IMR-90 (cell line): ENCODE measurements at regions not wholly inside any gene's neighbourhood (a gene's known extent, or its start where the extent isn't known, plus 50 kb on each side); places are given as distances from the start of the nearest gene placed in this dataset.

ENCODE experiments used
- ATAC-seq: fragments of 200-7000 bp; cut with Tn5 transposase; 2 replicates; pipeline ENCODE4 v1.9.1; 2020; ENCODE audit warnings: low read depth, mild to moderate bottlenecking, moderate library complexity
- BruUV-seq: library from RNA; stranded (reverse); fragments of 400-500 nt; replicated peaks from 2 replicates; lab custom pipeline; 2021; lab: Mats Ljungman, UMichigan
- CTCF ChIA-PET: fragments of 300-600 bp; formaldehyde crosslinking; extraction: SDS; loops from one replicate; lab custom pipeline; 2021; ENCODE audit warnings: antibody characterized with exemption; lab: Yijun Ruan, JAX
- POLR2A ChIA-PET: fragments of 300-600 bp; sonication (Branson Sonifier 250); formaldehyde crosslinking; loops from one replicate; lab custom pipeline; 2022; ENCODE audit warnings: antibody characterized with exemption; ENCODE audit not compliant: unreplicated experiment; lab: Charles Lee
- DNase-seq: peaks from one replicate; pipeline ENCODE4 v3.0.0; 2013
- H2AFZ ChIP-seq: replicated peaks from 2 replicates; pipeline ENCODE3; 2013; ENCODE audit warnings: low read length, mild to moderate bottlenecking; ENCODE audit not compliant: poor library complexity
- H2AK5ac ChIP-seq: 2 replicates; pipeline ENCODE4 v1.6.1; 2013; ENCODE audit warnings: low read depth, low read length, inconsistent platforms
- H2AK9ac ChIP-seq: replicated peaks from 2 replicates; pipeline ENCODE3; 2013; ENCODE audit warnings: mild to moderate bottlenecking, low read depth, low read length, moderate library complexity; ENCODE audit not compliant: poor library complexity
- H2BK120ac ChIP-seq: 2 replicates; pipeline ENCODE4 v1.6.1; 2013; ENCODE audit warnings: low read depth, low read length, inconsistent platforms
- H2BK15ac ChIP-seq: 3 replicates; pipeline ENCODE4 v1.6.1; 2013; ENCODE audit warnings: low read depth, low read length, inconsistent platforms
- H2BK20ac ChIP-seq: 2 replicates; pipeline ENCODE4 v1.6.1; 2013; ENCODE audit warnings: low read depth, mild to moderate bottlenecking, inconsistent platforms, low read length, moderate library complexity
- H2BK5ac ChIP-seq: 2 replicates; pipeline ENCODE4 v1.6.1; 2013; ENCODE audit warnings: mild to moderate bottlenecking, low read depth, low read length, inconsistent platforms; ENCODE audit not compliant: poor library complexity, severe bottlenecking
- H3K14ac ChIP-seq: replicated peaks from 2 replicates; pipeline ENCODE4 v1.6.1; 2013; ENCODE audit warnings: low read depth, low read length, inconsistent platforms
- H3K18ac ChIP-seq: 2 replicates; pipeline ENCODE4 v1.6.1; 2013; ENCODE audit warnings: low read depth, low read length, control low read depth
- H3K23ac ChIP-seq: 2 replicates; pipeline ENCODE4 v1.6.1; 2013; ENCODE audit warnings: low read depth, low read length, inconsistent platforms
- H3K27ac ChIP-seq: 2 replicates; pipeline ENCODE4 v1.5.1; 2013; ENCODE audit warnings: mild to moderate bottlenecking, control low read depth, low read length; ENCODE audit not compliant: insufficient read depth
- H3K27me3 ChIP-seq: 2 replicates; pipeline ENCODE4 v1.6.1; 2013; ENCODE audit warnings: low read length; ENCODE audit not compliant: control insufficient read depth, insufficient read depth
- H3K36me3 ChIP-seq: 2 replicates; pipeline ENCODE4 v1.6.1; 2013; ENCODE audit warnings: low read length, mixed read lengths; ENCODE audit not compliant: control insufficient read depth, insufficient read depth
- H3K4ac ChIP-seq: 2 replicates; pipeline ENCODE4 v1.6.1; 2013; ENCODE audit warnings: low read depth, low read length, inconsistent platforms
- H3K4me1 ChIP-seq: 2 replicates; pipeline ENCODE4 v1.6.1; 2013; ENCODE audit warnings: low read length, mixed read lengths; ENCODE audit not compliant: control insufficient read depth, insufficient read depth
- H3K4me2 ChIP-seq: 2 replicates; pipeline ENCODE4 v1.6.1; 2013; ENCODE audit warnings: low read depth, mild to moderate bottlenecking, control low read depth, low read length, moderate library complexity
- H3K4me3 ChIP-seq: 2 replicates; pipeline ENCODE4 v1.5.1; 2013; ENCODE audit warnings: low read depth, mild to moderate bottlenecking, control low read depth, low read length, moderate library complexity; ENCODE audit not compliant: insufficient read depth
- H3K56ac ChIP-seq: 2 replicates; pipeline ENCODE4 v1.6.1; 2013; ENCODE audit warnings: low read length, inconsistent platforms; ENCODE audit not compliant: insufficient read depth; ENCODE audit errors: extremely low read depth
- H3K79me1 ChIP-seq, 2 experiments: 2 replicates each; pipeline ENCODE4 v1.6.1; 2013; ENCODE audit warnings: low read length in 2 of 2, inconsistent platforms in 1 of 2, low read depth in 1 of 2
- H3K9ac ChIP-seq: 2 replicates; pipeline ENCODE4 v1.6.1; 2013; ENCODE audit warnings: low read depth, low read length, control low read depth
- H3K9me1 ChIP-seq: 2 replicates; pipeline ENCODE4 v1.6.1; 2013; ENCODE audit warnings: low read length, inconsistent platforms; ENCODE audit not compliant: insufficient read depth
- H3K9me3 ChIP-seq: 2 replicates; pipeline ENCODE4 v1.6.1; 2013; ENCODE audit warnings: low read length; ENCODE audit not compliant: control insufficient read depth, insufficient read depth
- H4K20me1 ChIP-seq: 2 replicates; pipeline ENCODE4 v1.6.1; 2013; ENCODE audit warnings: low read length, inconsistent platforms; ENCODE audit not compliant: insufficient read depth
- H4K5ac ChIP-seq: 2 replicates; pipeline ENCODE4 v1.6.1; 2013; ENCODE audit warnings: mild to moderate bottlenecking, low read depth, low read length, control low read depth
- H4K8ac ChIP-seq, 2 experiments: 2 replicates each; pipeline ENCODE4 v1.6.1; 2013; ENCODE audit warnings: low read depth in 2 of 2, low read length in 2 of 2, control low read depth in 1 of 2, inconsistent platforms in 1 of 2
- H4K91ac ChIP-seq: 2 replicates; pipeline ENCODE4 v1.6.1; 2013; ENCODE audit warnings: low read depth, low read length, inconsistent platforms; ENCODE audit not compliant: insufficient read depth
- BHLHE40 ChIP-seq: fragments of 150-350 bp; IDR thresholded peaks from 2 replicates; pipeline ENCODE4 v1.6.1; 2016; ENCODE audit warnings: mild to moderate bottlenecking, low read depth, low read length
- CEBPB ChIP-seq: IDR thresholded peaks from 2 replicates; pipeline ENCODE4 v1.6.1; 2012; ENCODE audit warnings: low read depth, low read length, improper control_type of control experiment
- MXI1 ChIP-seq: IDR thresholded peaks from 2 replicates; pipeline ENCODE4 v1.6.1; 2012; ENCODE audit warnings: low read depth, mild to moderate bottlenecking, low read length, moderate library complexity, borderline replicate concordance
- NFE2L2 ChIP-seq: fragments of 150-350 bp; IDR thresholded peaks from 2 replicates; pipeline ENCODE4 v1.6.1; 2016; ENCODE audit warnings: low read depth, mild to moderate bottlenecking, low read length
- RAD21 ChIP-seq: IDR thresholded peaks from 2 replicates; pipeline ENCODE4 v1.6.1; 2012; ENCODE audit warnings: low read length, improper control_type of control experiment
- RCOR1 ChIP-seq: IDR thresholded peaks from 2 replicates; pipeline ENCODE4 v1.6.1; 2012; ENCODE audit warnings: mild to moderate bottlenecking, low read length, improper control_type of control experiment; ENCODE audit not compliant: insufficient replicate concordance
- RFX5 ChIP-seq: IDR thresholded peaks from 2 replicates; pipeline ENCODE4 v1.8.0; 2012; ENCODE audit warnings: low read depth, mild to moderate bottlenecking, low read length, moderate library complexity
- USF2 ChIP-seq: fragments of 150-350 bp; IDR thresholded peaks from 2 replicates; pipeline ENCODE4 v1.6.1; 2017; ENCODE audit warnings: mild to moderate bottlenecking, antibody characterized with exemption, low read length, low read depth
- WGBS, 2 experiments: methylation state at CpG; one replicate each; pipeline versions ENCODE4 v1.1.5 to v1.1.7; 2013; ENCODE audit warnings: missing lambda C conversion rate in 2 of 2; ENCODE audit not compliant: insufficient read length in 1 of 2; ENCODE audit errors: extremely low coverage in 2 of 2; 5-methylcytosine and 5-hydroxymethylcytosine counted together
- dilution Hi-C: fragments of 300-500 bp; cut with HindIII; formaldehyde crosslinking; loops from one replicate; pipeline ENCODE4 v1.14.3; 2018; ENCODE audit warnings: low sequenced_read_pairs; ENCODE audit not compliant: unreplicated experiment
- in situ Hi-C: fragments of 300-500 bp; cut with MboI; formaldehyde crosslinking; loops from 3 replicates; pipeline ENCODE4 v1.14.3; 2019; ENCODE audit warnings: low sequenced_read_pairs, inconsistent platforms, mixed read lengths
- intact Hi-C: fragments of 100-400 bp; cut with micrococcal nuclease; formaldehyde crosslinking; loops from 2 replicates; pipeline ENCODE4 v1.10.0; 2022
- TF ChIP-seq, protein P1 (sequence below): fragments of 150-350 bp; IDR thresholded peaks from 2 replicates; pipeline ENCODE4 v1.6.1; 2016; ENCODE audit warnings: low read depth, mild to moderate bottlenecking, low read length, moderate library complexity, borderline replicate concordance

- H3K23ac ChIP-seq: no peak overlapping the region
- H3K14ac ChIP-seq: no peak overlapping the region
- H3K4ac ChIP-seq: no peak overlapping the region
- H4K5ac ChIP-seq: no peak overlapping the region
- H2AK9ac ChIP-seq: no peak overlapping the region
- ATAC-seq (no peak), DNase-seq (no peak)
- H2BK5ac ChIP-seq: no peak overlapping the region
- H2AFZ ChIP-seq: no peak overlapping the region
- peaks cover 4% of the 10 kb centered on the region for H3K27me3 ChIP-seq
- H3K9me1 ChIP-seq: no peaks in the 10 kb centered on the region
- no peak overlapping the region for H2BK15ac ChIP-seq
- dilution Hi-C loops (no loop called here), intact Hi-C loops (no loop called here), in situ Hi-C loops (no loop called here)
- H3K4me1 ChIP-seq: no peaks in the 10 kb centered on the region
- H2BK20ac ChIP-seq: no peak overlapping the region
- H4K8ac ChIP-seq: no peak overlapping the region
- ChIA-PET CTCF (no interaction called here), POLR2A (no interaction called here)
- no peak overlapping the region for H2BK120ac ChIP-seq
- H4K91ac ChIP-seq: no peak overlapping the region
- H3K56ac ChIP-seq: no peak overlapping the region
- WGBS, 2 experiments: no CpG with 5 or more reads among the region's 3 CpGs
- no peaks in the 10 kb centered on the region for H4K20me1 ChIP-seq
- no peak overlapping the region for H3K18ac ChIP-seq
- H3K4me2 ChIP-seq: no peak overlapping the region
- H3K36me3 ChIP-seq: no peaks in the 10 kb centered on the region
- H3K9me3 ChIP-seq: no peaks in the 10 kb centered on the region
- no peak overlapping the region for H3K9ac ChIP-seq
- H2AK5ac ChIP-seq: no peak overlapping the region
- no peak overlapping the region for H3K27ac ChIP-seq
- TF ChIP-seq, protein P1, sequence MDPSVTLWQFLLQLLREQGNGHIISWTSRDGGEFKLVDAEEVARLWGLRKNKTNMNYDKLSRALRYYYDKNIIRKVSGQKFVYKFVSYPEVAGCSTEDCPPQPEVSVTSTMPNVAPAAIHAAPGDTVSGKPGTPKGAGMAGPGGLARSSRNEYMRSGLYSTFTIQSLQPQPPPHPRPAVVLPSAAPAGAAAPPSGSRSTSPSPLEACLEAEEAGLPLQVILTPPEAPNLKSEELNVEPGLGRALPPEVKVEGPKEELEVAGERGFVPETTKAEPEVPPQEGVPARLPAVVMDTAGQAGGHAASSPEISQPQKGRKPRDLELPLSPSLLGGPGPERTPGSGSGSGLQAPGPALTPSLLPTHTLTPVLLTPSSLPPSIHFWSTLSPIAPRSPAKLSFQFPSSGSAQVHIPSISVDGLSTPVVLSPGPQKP: no peak
- TF ChIP-seq BHLHE40 (no peak), CEBPB (no peak), RFX5 (no peak), USF2 (no peak), RAD21 (no peak), MXI1 (no peak), NFE2L2 (no peak), RCOR1 (no peak)
- H3K79me1 ChIP-seq: no peaks in the 10 kb centered on the region
- H3K4me3 ChIP-seq: no peak overlapping the region
- BruUV-seq: no TSS peak
These were observed 77.9 kb downstream of the FOXB1 start for GRCh38 chr15:60081976-60082375.
